Stomach (tissue), 8 donors: ENCODE measurements at regions not wholly inside any gene's neighbourhood (a gene's known extent, or its start where the extent isn't known, plus 50 kb on each side); places are given as distances from the start of the nearest gene placed in this dataset.
A peak's percentile ranks its signal among the peaks of the same experiment; 100 is the strongest.
"Not testable (repeated sequence)": the region's sequence is repeated elsewhere in the genome, so short reads cannot be mapped to it uniquely, and the experiment has no call there.

ENCODE experiments used
- DNase-seq, 2 donors: peaks; one replicate each; pipeline versions ENCODE4 v3.0.0 to v3.0.0-alpha.2; 2013 to 2019
- H3K27ac ChIP-seq, 5 donors: fragments of 200-600 bp in 4 of 5; sonication (generic) in 4 of 5; one replicate each; pipeline ENCODE4 v1.5.1; 2013 to 2019; ENCODE audit warnings: mild to moderate bottlenecking in 1 of 5, moderate library complexity in 1 of 5
- H3K27me3 ChIP-seq, 3 donors: fragments of 200-600 bp; sonication (generic); one replicate each; pipeline ENCODE4 v1.5.1; 2017 to 2019; ENCODE audit warnings: mixed run types in 1 of 3
- H3K36me3 ChIP-seq, 4 donors: fragments of 200-600 bp; sonication (generic); 1 replicate in 3 of 4; 2 replicates in 1 of 4; pipeline ENCODE4 v1.5.1; 2016 to 2019
- H3K4me1 ChIP-seq, 4 donors: fragments of 200-600 bp; sonication (generic); one replicate each; pipeline ENCODE4 v1.5.1; 2016 to 2019
- H3K4me3 ChIP-seq, 4 donors: fragments of 200-600 bp; sonication (generic) in 3 of 4; one replicate each; pipeline ENCODE4 v1.5.1; 2016 to 2019; ENCODE audit warnings: mild to moderate bottlenecking in 1 of 4
- H3K9me3 ChIP-seq, 4 donors: fragments of 200-600 bp; sonication (generic); one replicate each; pipeline ENCODE4 v1.5.1; 2016 to 2019
- CTCF ChIP-seq, 7 experiments: fragments of 450-650 bp in 4 of 7; fragments of 200-600 bp in 3 of 7; sonication (generic) in 3 of 7; IDR thresholded peaks; one replicate each; pipeline ENCODE4 v1.5.1; 2016 to 2019; ENCODE audit warnings: antibody characterized with exemption in 7 of 7, control low read depth in 2 of 7, mild to moderate bottlenecking in 1 of 7
- EP300 ChIP-seq: sonication (generic); formaldehyde crosslinking; IDR thresholded peaks from one replicate; pipeline ENCODE4 v1.6.1; 2017; ENCODE audit warnings: antibody characterized with exemption
- POLR2A ChIP-seq, 4 donors: fragments of 450-650 bp; IDR thresholded peaks; one replicate each; pipeline ENCODE4 v1.6.1; 2016; ENCODE audit warnings: antibody characterized with exemption in 4 of 4, control low read depth in 2 of 4, mild to moderate bottlenecking in 1 of 4, moderate library complexity in 1 of 4
- POLR2AphosphoS5 ChIP-seq, 3 donors: sonication (generic); formaldehyde crosslinking; IDR thresholded peaks; one replicate each; pipeline ENCODE4 v1.6.1; 2016; ENCODE audit warnings: antibody characterized with exemption in 3 of 3
- WGBS, 5 donors: extraction: QIAGEN DNeasy Blood & Tissue Kit in 3 of 5; methylation state at CpG; one replicate each; pipeline versions ENCODE4 v1.1.5 to v1.1.7; 2013 to 2018; 5-methylcytosine and 5-hydroxymethylcytosine counted together
- intact Hi-C: fragments of 100-400 bp; cut with DNase I; formaldehyde crosslinking; loops from one replicate; pipeline ENCODE4 v1.15.1; 2023; ENCODE audit warnings: low total_unique reads
- donor health status: healthy with polysubstance abuse.
- donor health status: Bipolar disorder and iron deficiency.
- donor health status: healthy.

DNA sequence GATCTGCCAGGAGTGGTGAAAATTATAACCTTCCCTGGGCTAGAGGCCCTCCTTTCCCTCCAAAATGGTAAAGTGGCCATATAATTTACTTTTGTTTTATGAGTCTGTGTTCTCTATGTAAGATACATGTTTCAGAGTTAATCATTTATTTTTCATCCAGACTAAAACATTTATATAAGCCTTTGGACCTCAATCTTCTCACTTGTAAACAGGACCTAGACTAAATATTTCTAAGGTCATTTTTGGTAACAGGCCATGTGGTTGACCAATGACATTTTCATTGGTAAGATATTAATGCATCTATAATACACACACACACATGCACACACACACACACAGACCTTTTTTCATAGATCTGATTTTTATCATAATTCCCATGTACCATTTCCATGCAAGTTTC, 79.7 kb upstream of the KCTD1 start:
- H3K27ac ChIP-seq, result no peak overlapping the region
- H3K4me3 ChIP-seq, result no peak overlapping the region
- TF ChIP-seq POLR2AphosphoS5 (IDR thresholded peaks at IDR 0.05) (no peak), EP300 (no peak), POLR2A (IDR thresholded peaks at IDR 0.05) (no peak), CTCF (IDR thresholded peaks at IDR 0.05) (no peak)
- intact Hi-C loops, result loop anchor here (10.0 kb wide), 1 partner anchor 147 kb away; no protein-coding TSS in a partner anchor
- H3K27me3 ChIP-seq, result no peaks in the 10 kb centered on the region
- peaks cover 0 to 7% (median 0%) of the 10 kb centered on the region in 4 donors for H3K36me3 ChIP-seq
- peaks cover 0 to 25% (median 17%) of the 10 kb centered on the region in 4 donors for H3K9me3 ChIP-seq
- no peaks in the 10 kb centered on the region for H3K4me1 ChIP-seq
- DNase-seq, result no peak

DNA sequence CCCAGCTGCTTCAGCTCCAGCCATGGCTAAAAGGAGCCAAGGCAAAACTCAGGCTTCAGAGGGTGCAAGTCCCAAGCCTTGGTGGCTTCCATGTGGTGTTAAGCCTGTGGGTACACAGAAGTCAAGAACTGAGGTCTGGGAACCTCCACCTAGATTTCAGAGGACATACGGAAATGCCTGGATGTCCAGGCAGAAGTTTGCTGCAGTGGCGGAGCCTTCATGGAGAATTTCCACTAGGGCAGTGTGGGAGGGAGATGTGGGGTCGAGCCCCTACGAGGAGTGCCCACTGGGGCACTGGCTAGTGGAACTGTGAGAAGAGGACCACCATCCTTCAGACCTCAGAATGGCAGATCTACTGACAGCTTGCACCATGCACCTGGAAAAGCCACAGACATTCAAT, 76.1 kb upstream of the KCTD1 start:
- TF ChIP-seq POLR2A (IDR thresholded peaks at IDR 0.05), result no peak
- H3K27ac ChIP-seq, result no peak overlapping the region
- H3K4me1 ChIP-seq, result no peaks in the 10 kb centered on the region
- DNase-seq, result no peak
- 91 to 98% (median 94%) methylated on average over 4 of the region's 4 CpGs for WGBS, 5 donors
- no peaks in the 10 kb centered on the region for H3K27me3 ChIP-seq
- H3K4me3 ChIP-seq, result no peak overlapping the region
- intact Hi-C loops, result loop anchor here (10.0 kb wide), 1 partner anchor 150 kb away; no protein-coding TSS in a partner anchor
- peaks cover 0 to 25% (median 17%) of the 10 kb centered on the region in 4 donors for H3K9me3 ChIP-seq
- H3K36me3 ChIP-seq, result peaks cover 0 to 7% (median 0%) of the 10 kb centered on the region in 4 donors

GRCh38 chr18:26623314-26623713, 75.0 kb upstream of the KCTD1 start:
- H3K36me3 ChIP-seq, H3K27me3 ChIP-seq, DNase-seq, H3K4me3 ChIP-seq, H3K4me1 ChIP-seq, H3K27ac ChIP-seq: not testable (repeated sequence)
- 90 to 100% (median 96%) methylated on average over 2 of the region's 2 CpGs for WGBS, 5 donors
- intact Hi-C loops, result loop anchor here (10.0 kb wide), 1 partner anchor 151 kb away; no protein-coding TSS in a partner anchor
- H3K9me3 ChIP-seq, result peaks cover 0 to 25% (median 17%) of the 10 kb centered on the region in 4 donors

DNA sequence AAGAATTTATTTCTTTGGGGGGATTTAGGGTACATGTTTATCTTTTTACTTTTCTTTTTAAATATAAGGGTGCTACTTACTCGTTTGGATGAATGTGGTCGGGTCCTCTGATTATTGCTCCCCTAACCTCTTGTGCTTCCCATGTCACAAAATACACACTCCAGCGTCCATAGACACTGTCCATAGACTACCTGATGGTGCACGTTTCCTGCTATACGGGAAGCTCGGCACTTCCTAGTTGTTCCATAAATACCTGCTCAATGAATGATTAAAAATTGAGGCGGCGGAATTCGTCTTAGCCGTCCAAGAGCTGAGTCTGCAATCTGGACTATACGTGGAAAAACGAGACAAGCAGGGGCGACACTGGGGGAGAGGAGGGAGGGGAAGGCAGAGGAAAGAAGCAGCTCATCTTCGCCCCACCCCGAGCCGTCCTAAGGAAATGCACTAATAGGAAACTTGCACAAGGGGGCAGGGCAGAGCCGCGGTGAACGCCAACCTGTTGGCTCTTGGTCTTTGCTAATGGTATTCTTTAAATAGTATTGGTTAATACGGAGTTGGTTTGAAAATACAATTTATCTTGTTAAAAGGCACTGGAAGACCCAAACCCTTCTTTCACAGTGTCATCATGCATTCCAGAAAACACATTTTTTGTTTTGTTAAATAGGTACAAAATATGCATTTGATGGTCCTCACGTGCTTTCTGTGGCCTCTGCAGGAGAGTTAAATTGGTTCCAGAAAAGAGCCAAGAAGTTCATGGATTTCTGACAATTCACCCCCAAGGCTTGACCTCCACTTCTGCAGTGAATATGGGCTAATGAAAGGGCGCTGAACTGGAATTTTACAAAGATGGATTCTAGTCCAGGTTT, 73.0 kb upstream of the KCTD1 start:
- no peak overlapping the region for H3K4me3 ChIP-seq
- H3K27ac ChIP-seq, result no peak overlapping the region
- H3K4me1 ChIP-seq, result no peaks in the 10 kb centered on the region
- peaks cover 0 to 7% (median 0%) of the 10 kb centered on the region in 4 donors for H3K36me3 ChIP-seq
- peaks cover 0 to 25% (median 17%) of the 10 kb centered on the region in 4 donors for H3K9me3 ChIP-seq
- intact Hi-C loops, result loop anchor here (10.0 kb wide), 1 partner anchor 153 kb away; no protein-coding TSS in a partner anchor
- WGBS, 5 donors, result 35 to 52% (median 44%) methylated on average over 22 of the region's 22 CpGs
- TF ChIP-seq EP300, result no peak
- TF ChIP-seq POLR2A (IDR thresholded peaks at IDR 0.05), result no peak
- TF ChIP-seq POLR2AphosphoS5 (IDR thresholded peaks at IDR 0.05), result no peak
- peak in 5 of 7 experiments; percentile 32 to 71 (median 55) for TF ChIP-seq CTCF (IDR thresholded peaks at IDR 0.05)
- DNase-seq, result peak; percentile 48 to 59
- no peaks in the 10 kb centered on the region for H3K27me3 ChIP-seq

DNA sequence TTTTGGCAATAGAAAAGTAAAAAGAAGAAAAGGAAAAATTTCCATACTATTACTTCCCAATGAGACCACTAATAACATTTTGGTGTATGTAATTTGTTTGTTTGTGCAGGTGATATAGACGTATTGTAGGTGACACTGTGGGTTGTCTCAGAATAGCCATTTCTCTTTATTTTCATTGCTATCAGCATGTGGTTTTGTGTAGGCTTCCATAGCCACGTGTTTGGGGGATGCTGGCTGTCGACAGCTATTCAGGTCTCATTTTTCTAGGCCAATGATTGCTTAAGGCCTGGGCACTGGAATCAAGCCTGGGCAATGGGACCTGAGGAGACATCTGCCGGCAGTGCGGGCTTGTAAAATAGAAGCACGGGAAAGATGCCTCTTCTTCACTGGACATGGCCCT, 71.0 kb upstream of the KCTD1 start:
- no peaks in the 10 kb centered on the region for H3K4me1 ChIP-seq
- no peak for DNase-seq
- TF ChIP-seq CTCF (IDR thresholded peaks at IDR 0.05) (no peak), POLR2AphosphoS5 (IDR thresholded peaks at IDR 0.05) (no peak), EP300 (no peak), POLR2A (IDR thresholded peaks at IDR 0.05) (no peak)
- H3K36me3 ChIP-seq, result peaks cover 0 to 2% (median 0%) of the 10 kb centered on the region in 4 donors
- no peak overlapping the region for H3K27ac ChIP-seq
- H3K4me3 ChIP-seq, result no peak overlapping the region
- H3K9me3 ChIP-seq, result peaks cover 0 to 9% (median 5%) of the 10 kb centered on the region in 4 donors
- WGBS, 5 donors, result 83 to 89% (median 85%) methylated on average over 6 of the region's 6 CpGs
- intact Hi-C loops, result no loop called here
- H3K27me3 ChIP-seq, result no peaks in the 10 kb centered on the region
